ENCODE measurements at regions not wholly inside any gene's neighbourhood (a gene's known extent, or its start where the extent isn't known, plus 50 kb on each side); places are given as distances from the start of the nearest gene placed in this dataset.
"Not testable (repeated sequence)": the region's sequence is repeated elsewhere in the genome, so short reads cannot be mapped to it uniquely, and the experiment has no call there.

GRCh38 chr19:20307127-20307526 lies 140.1 kb downstream of the ZNF486 start:
- no peak for DNase-seq
- POLR2A ChIA-PET, result no interaction called here

GRCh38 chr19:20296314-20296713 lies 129.3 kb downstream of the ZNF486 start:
- H3K4me3 Mint-ChIP-seq; POLR2A ChIA-PET; H3K27ac Mint-ChIP-seq; H3K27ac ChIP-seq (ENCODE audit: low read depth, low read length); DNase-seq; H3K36me3 Mint-ChIP-seq; H3K9me3 Mint-ChIP-seq; H3K27me3 Mint-ChIP-seq; CTCF ChIA-PET; H3K9me3 ChIP-seq (ENCODE audit: low read length); H3K4me1 Mint-ChIP-seq; H3K4me1 ChIP-seq (ENCODE audit: insufficient read depth, low read length); H3K27me3 ChIP-seq (ENCODE audit: insufficient read depth, low read length, poor library complexity, severe bottlenecking); H3K36me3 ChIP-seq (ENCODE audit: insufficient read depth, low read length); H3K4me3 ChIP-seq (ENCODE audit: low read length): not testable (repeated sequence)

More at GRCh38 chr19:20307127-20307526, 140.1 kb downstream of the ZNF486 start:
- Histone ChIP-seq H3K36me3 (ENCODE audit: insufficient read depth, low read length) (no peaks in the 10 kb centered on the region), H3K27me3 (ENCODE audit: insufficient read depth, low read length, poor library complexity, severe bottlenecking) (no peaks in the 10 kb centered on the region), H3K9me3 (ENCODE audit: low read length) (no peaks in the 10 kb centered on the region), H3K4me1 (ENCODE audit: insufficient read depth, low read length) (no peaks in the 10 kb centered on the region), H3K27ac (ENCODE audit: low read depth, low read length) (no peak overlapping the region), H3K4me3 (ENCODE audit: low read length) (no peak overlapping the region)
- H3K4me3 Mint-ChIP-seq, result no peak overlapping the region
- H3K27ac Mint-ChIP-seq, result no peak overlapping the region
- peaks cover 0 to 3% (median 0%) of the 10 kb centered on the region in 5 donors for H3K9me3 Mint-ChIP-seq
- H3K4me1 Mint-ChIP-seq, result no peaks in the 10 kb centered on the region
- H3K27me3 Mint-ChIP-seq, result peaks cover 9 to 25% of the 10 kb centered on the region in 2 donors
- CTCF ChIA-PET, result no interaction called here
- H3K36me3 Mint-ChIP-seq, result no peaks in the 10 kb centered on the region

GRCh38 chr19:20294181-20294580 lies 127.2 kb downstream of the ZNF486 start:
- DNase-seq, result no peak
- H3K4me1 ChIP-seq (ENCODE audit: insufficient read depth, low read length), result no peaks in the 10 kb centered on the region
- H3K36me3 Mint-ChIP-seq, result no peaks in the 10 kb centered on the region
- no peak overlapping the region for H3K27ac Mint-ChIP-seq
- ChIA-PET POLR2A (no interaction called here), CTCF (no interaction called here)
- H3K27ac ChIP-seq (ENCODE audit: low read depth, low read length), result no peak overlapping the region
- H3K9me3 ChIP-seq (ENCODE audit: low read length), result no peaks in the 10 kb centered on the region
- H3K36me3 ChIP-seq (ENCODE audit: insufficient read depth, low read length), result no peaks in the 10 kb centered on the region
- peaks cover 0 to 3% (median 0%) of the 10 kb centered on the region in 5 donors for H3K9me3 Mint-ChIP-seq
- H3K27me3 Mint-ChIP-seq, result peaks cover 0 to 4% of the 10 kb centered on the region in 2 donors
- H3K4me3 Mint-ChIP-seq, result no peak overlapping the region
- no peak overlapping the region for H3K4me3 ChIP-seq (ENCODE audit: low read length)
- no peaks in the 10 kb centered on the region for H3K4me1 Mint-ChIP-seq
- H3K27me3 ChIP-seq (ENCODE audit: insufficient read depth, low read length, poor library complexity, severe bottlenecking), result no peaks in the 10 kb centered on the region

GRCh38 chr19:20292520-20292919 lies 125.5 kb downstream of the ZNF486 start:
- CTCF ChIA-PET; H3K27ac ChIP-seq (ENCODE audit: low read depth, low read length); H3K4me3 Mint-ChIP-seq; H3K4me1 ChIP-seq (ENCODE audit: insufficient read depth, low read length); H3K4me1 Mint-ChIP-seq; H3K4me3 ChIP-seq (ENCODE audit: low read length); DNase-seq; H3K36me3 Mint-ChIP-seq; H3K9me3 ChIP-seq (ENCODE audit: low read length); H3K27ac Mint-ChIP-seq; H3K9me3 Mint-ChIP-seq; POLR2A ChIA-PET; H3K27me3 ChIP-seq (ENCODE audit: insufficient read depth, low read length, poor library complexity, severe bottlenecking); H3K36me3 ChIP-seq (ENCODE audit: insufficient read depth, low read length); H3K27me3 Mint-ChIP-seq: not testable (repeated sequence)

- Histone ChIP-seq H3K4me1 (ENCODE audit: insufficient read depth, low read length) (no peaks in the 10 kb centered on the region), H3K36me3 (ENCODE audit: insufficient read depth, low read length) (no peaks in the 10 kb centered on the region), H3K9me3 (ENCODE audit: low read length) (no peaks in the 10 kb centered on the region), H3K27me3 (ENCODE audit: insufficient read depth, low read length, poor library complexity, severe bottlenecking) (no peaks in the 10 kb centered on the region), H3K4me3 (ENCODE audit: low read length) (no peak overlapping the region), H3K27ac (ENCODE audit: low read depth, low read length) (no peak overlapping the region)
- Mint-ChIP-seq H3K4me3 (no peak overlapping the region), H3K27me3 (peaks cover 3 to 4% of the 10 kb centered on the region in 2 donors), H3K36me3 (no peaks in the 10 kb centered on the region), H3K27ac (no peak overlapping the region), H3K9me3 (peaks cover 0 to 4% (median 0%) of the 10 kb centered on the region in 5 donors), H3K4me1 (no peaks in the 10 kb centered on the region)
- POLR2A ChIA-PET, result no interaction called here
- CTCF ChIA-PET, result no interaction called here
- no peak for DNase-seq
Measured at GRCh38 chr19:20289186-20289585, 122.2 kb downstream of the ZNF486 start.

- CTCF ChIA-PET, result no interaction called here
- Mint-ChIP-seq H3K9me3 (peaks cover 0 to 4% (median 0%) of the 10 kb centered on the region in 5 donors), H3K27me3 (peaks cover 0 to 3% of the 10 kb centered on the region in 2 donors)
Measured at GRCh38 chr19:20287070-20287469, 120.1 kb downstream of the ZNF486 start.

GRCh38 chr19:20285876-20286275 lies 118.9 kb downstream of the ZNF486 start:
- CTCF ChIA-PET; H3K4me3 Mint-ChIP-seq; H3K4me3 ChIP-seq (ENCODE audit: low read length); H3K4me1 Mint-ChIP-seq; H3K9me3 Mint-ChIP-seq; DNase-seq; H3K36me3 Mint-ChIP-seq; H3K36me3 ChIP-seq (ENCODE audit: insufficient read depth, low read length); POLR2A ChIA-PET; H3K27ac ChIP-seq (ENCODE audit: low read depth, low read length); H3K27ac Mint-ChIP-seq; H3K9me3 ChIP-seq (ENCODE audit: low read length); H3K27me3 Mint-ChIP-seq; H3K27me3 ChIP-seq (ENCODE audit: insufficient read depth, low read length, poor library complexity, severe bottlenecking); H3K4me1 ChIP-seq (ENCODE audit: insufficient read depth, low read length): not testable (repeated sequence)

More at GRCh38 chr19:20287070-20287469, 120.1 kb downstream of the ZNF486 start:
- no peak for DNase-seq
- no peaks in the 10 kb centered on the region for H3K9me3 ChIP-seq (ENCODE audit: low read length)
- H3K27ac Mint-ChIP-seq, result peak overlapping the region in 2 of 8 donors; percentile 4 to 31
- H3K36me3 ChIP-seq (ENCODE audit: insufficient read depth, low read length), result no peaks in the 10 kb centered on the region
- no peaks in the 10 kb centered on the region for H3K36me3 Mint-ChIP-seq
- H3K4me1 ChIP-seq (ENCODE audit: insufficient read depth, low read length), result no peaks in the 10 kb centered on the region
- no peak overlapping the region for H3K4me3 Mint-ChIP-seq
- POLR2A ChIA-PET, result no interaction called here
- H3K27ac ChIP-seq (ENCODE audit: low read depth, low read length), result no peak overlapping the region
- H3K4me1 Mint-ChIP-seq, result no peaks in the 10 kb centered on the region
- no peaks in the 10 kb centered on the region for H3K27me3 ChIP-seq (ENCODE audit: insufficient read depth, low read length, poor library complexity, severe bottlenecking)
- no peak overlapping the region for H3K4me3 ChIP-seq (ENCODE audit: low read length)

GRCh38 chr19:20279516-20279915 lies 112.5 kb downstream of the ZNF486 start:
- ChIA-PET POLR2A (no interaction called here), CTCF (interaction anchor here (4.8 kb wide), 1 partner anchor 282 kb away, joined by 39 read pairs; no protein-coding TSS in a partner anchor)
- no peak overlapping the region for H3K27ac Mint-ChIP-seq
- Histone ChIP-seq H3K36me3 (ENCODE audit: insufficient read depth, low read length) (no peaks in the 10 kb centered on the region), H3K4me3 (ENCODE audit: low read length) (no peak overlapping the region), H3K27ac (ENCODE audit: low read depth, low read length) (no peak overlapping the region), H3K4me1 (ENCODE audit: insufficient read depth, low read length) (no peaks in the 10 kb centered on the region), H3K9me3 (ENCODE audit: low read length) (no peaks in the 10 kb centered on the region), H3K27me3 (ENCODE audit: insufficient read depth, low read length, poor library complexity, severe bottlenecking) (no peaks in the 10 kb centered on the region)
- peaks cover 0 to 13% (median 4%) of the 10 kb centered on the region in 3 donors for H3K4me1 Mint-ChIP-seq
- peaks cover 0 to 3% of the 10 kb centered on the region in 2 donors for H3K27me3 Mint-ChIP-seq
- H3K9me3 Mint-ChIP-seq, result peaks cover 0 to 2% (median 0%) of the 10 kb centered on the region in 5 donors
- no peak for DNase-seq
- H3K4me3 Mint-ChIP-seq, result no peak overlapping the region
- H3K36me3 Mint-ChIP-seq, result no peaks in the 10 kb centered on the region

GRCh38 chr19:20278342-20278741 lies 111.3 kb downstream of the ZNF486 start:
- Histone ChIP-seq H3K27ac (ENCODE audit: low read depth, low read length) (no peak overlapping the region), H3K27me3 (ENCODE audit: insufficient read depth, low read length, poor library complexity, severe bottlenecking) (no peaks in the 10 kb centered on the region), H3K36me3 (ENCODE audit: insufficient read depth, low read length) (no peaks in the 10 kb centered on the region), H3K9me3 (ENCODE audit: low read length) (no peaks in the 10 kb centered on the region), H3K4me3 (ENCODE audit: low read length) (no peak overlapping the region), H3K4me1 (ENCODE audit: insufficient read depth, low read length) (no peaks in the 10 kb centered on the region)
- Mint-ChIP-seq H3K4me3 (no peak overlapping the region), H3K27ac (no peak overlapping the region), H3K36me3 (no peaks in the 10 kb centered on the region), H3K27me3 (peaks cover 0 to 5% of the 10 kb centered on the region in 2 donors), H3K9me3 (no peaks in the 10 kb centered on the region), H3K4me1 (peaks cover 0 to 13% (median 4%) of the 10 kb centered on the region in 3 donors)
- ChIA-PET CTCF (interaction anchor here (1.2 to 4.8 kb wide), 6 partner anchors 12 to 746 kb away, joined by 4 to 39 read pairs (median 4); partner anchors contain the start of gene ZNF90), POLR2A (no interaction called here)
- peak in 4 of 5 donors; percentile 2 to 57 (median 43) for DNase-seq
